Cardiac fibroblast (primary cell): ENCODE measurements at regions not wholly inside any gene's neighbourhood (a gene's known extent, or its start where the extent isn't known, plus 50 kb on each side); places are given as distances from the start of the nearest gene placed in this dataset.

ENCODE experiments used
- DNase-seq, 2 donors: peaks; one replicate each; pipeline versions ENCODE4 v3.0.0 to v3.0.0-alpha.2; 2010; ENCODE audit warnings: low read depth in 2 of 2
- H3K4me3 ChIP-seq, 2 donors: replicated peaks in 1 of 2; 1 replicate in 1 of 2; 2 replicates in 1 of 2; pipeline ENCODE4 v1.5.1; 2011; ENCODE audit warnings: low read depth in 2 of 2, low read length in 2 of 2, mild to moderate bottlenecking in 2 of 2, moderate library complexity in 1 of 2
- TF ChIP-seq, protein P1 (sequence below): IDR thresholded peaks from one replicate; pipeline ENCODE4 v1.5.1; 2011; ENCODE audit warnings: low read depth, mild to moderate bottlenecking, low read length, inconsistent platforms

DNA sequence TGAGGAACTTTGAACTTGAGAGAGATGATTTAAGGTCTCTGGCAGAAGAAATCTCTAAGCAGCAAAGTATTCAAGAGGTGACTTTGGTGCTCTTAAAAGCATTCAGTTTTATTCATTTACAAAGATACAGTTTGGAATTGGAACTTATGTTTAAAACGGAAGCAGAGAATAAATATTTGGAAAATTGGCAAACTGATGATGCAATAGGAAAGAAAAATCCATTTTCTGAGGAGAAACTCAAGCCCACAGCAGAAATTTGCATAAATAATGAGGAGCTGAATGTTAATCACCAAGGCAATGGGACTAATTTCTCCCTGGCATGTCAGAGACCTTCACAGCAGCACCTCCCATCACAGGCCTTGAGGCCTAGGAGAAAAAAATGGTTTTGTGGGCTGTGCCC lies 1022.5 kb upstream of the CHAC2 start:
- TF ChIP-seq, protein P1, sequence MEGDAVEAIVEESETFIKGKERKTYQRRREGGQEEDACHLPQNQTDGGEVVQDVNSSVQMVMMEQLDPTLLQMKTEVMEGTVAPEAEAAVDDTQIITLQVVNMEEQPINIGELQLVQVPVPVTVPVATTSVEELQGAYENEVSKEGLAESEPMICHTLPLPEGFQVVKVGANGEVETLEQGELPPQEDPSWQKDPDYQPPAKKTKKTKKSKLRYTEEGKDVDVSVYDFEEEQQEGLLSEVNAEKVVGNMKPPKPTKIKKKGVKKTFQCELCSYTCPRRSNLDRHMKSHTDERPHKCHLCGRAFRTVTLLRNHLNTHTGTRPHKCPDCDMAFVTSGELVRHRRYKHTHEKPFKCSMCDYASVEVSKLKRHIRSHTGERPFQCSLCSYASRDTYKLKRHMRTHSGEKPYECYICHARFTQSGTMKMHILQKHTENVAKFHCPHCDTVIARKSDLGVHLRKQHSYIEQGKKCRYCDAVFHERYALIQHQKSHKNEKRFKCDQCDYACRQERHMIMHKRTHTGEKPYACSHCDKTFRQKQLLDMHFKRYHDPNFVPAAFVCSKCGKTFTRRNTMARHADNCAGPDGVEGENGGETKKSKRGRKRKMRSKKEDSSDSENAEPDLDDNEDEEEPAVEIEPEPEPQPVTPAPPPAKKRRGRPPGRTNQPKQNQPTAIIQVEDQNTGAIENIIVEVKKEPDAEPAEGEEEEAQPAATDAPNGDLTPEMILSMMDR: no peak
- no peak overlapping the region for H3K4me3 ChIP-seq
- no peak for DNase-seq

DNA sequence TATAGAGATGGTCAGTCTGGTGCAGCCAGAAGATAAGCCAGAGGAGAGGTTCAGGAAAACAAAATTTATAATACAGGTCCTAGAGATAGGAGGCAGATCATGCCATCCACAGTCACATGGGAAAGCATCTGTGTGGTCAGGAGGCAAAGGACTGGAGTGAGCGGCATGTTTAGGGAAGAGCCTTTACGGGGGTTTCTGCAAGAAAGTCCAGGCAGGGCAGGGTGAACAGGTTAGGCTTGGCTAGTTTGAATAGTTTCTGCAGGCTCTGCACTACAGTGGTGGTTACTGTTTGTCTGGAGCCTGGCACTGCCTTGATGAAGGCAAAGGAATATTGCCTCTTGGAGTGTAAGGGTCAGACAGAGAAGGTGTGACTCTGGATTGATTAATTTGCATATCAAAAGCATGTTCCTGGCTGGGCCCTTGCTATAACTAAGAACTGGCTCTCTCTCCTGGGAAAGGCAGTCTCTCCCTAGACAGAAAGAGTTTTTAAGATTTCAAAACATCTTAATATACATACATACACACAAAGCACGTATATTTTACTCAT lies 1034.7 kb upstream of the CHAC2 start:
- DNase-seq: no peak
- TF ChIP-seq, protein P1: no peak
- H3K4me3 ChIP-seq: no peak overlapping the region

DNA sequence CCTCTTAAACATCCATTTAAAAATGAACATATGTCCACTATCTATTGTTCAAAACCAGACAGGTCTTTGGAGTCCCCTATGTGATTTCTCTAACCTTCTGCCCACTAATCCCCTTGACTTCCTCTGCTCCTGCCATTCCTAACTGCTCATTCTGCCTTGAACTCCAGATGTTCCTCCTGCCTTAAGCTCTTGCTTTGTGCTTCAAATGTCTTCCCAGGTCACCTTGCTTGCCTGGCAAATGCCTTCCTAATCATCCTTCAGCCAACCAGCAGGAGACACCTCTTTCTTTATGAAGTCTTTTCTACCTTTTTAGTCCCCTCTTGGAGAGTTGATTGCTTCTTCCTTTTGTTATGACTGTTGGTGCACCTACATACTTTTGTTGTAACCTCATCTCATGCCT lies 1043.0 kb upstream of the CHAC2 start:
- H3K4me3 ChIP-seq: no peak overlapping the region
- TF ChIP-seq, protein P1: no peak

DNA sequence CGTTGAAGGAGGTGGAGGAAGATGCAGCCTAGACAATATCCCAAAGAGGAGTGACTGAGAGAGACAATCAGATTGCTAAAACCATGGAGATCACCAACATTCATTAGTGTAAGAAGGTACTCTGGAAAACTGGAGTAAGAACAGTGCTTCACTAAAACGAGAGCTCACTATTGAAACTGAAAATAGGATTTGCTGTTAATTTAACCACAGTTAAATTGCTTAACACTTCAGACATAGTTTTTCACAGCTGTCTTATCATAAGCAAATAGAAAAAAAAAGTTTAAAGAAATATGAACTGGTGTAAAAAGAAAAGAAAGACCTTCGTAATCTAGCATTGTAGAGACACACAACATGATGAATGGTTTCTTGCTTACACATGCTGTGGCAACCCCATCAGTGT lies 1049.8 kb upstream of the CHAC2 start:
- DNase-seq: no peak
- TF ChIP-seq, protein P1: no peak

More for the DNA sequence above, 1043.0 kb upstream of the CHAC2 start:
- DNase-seq: no peak

DNA sequence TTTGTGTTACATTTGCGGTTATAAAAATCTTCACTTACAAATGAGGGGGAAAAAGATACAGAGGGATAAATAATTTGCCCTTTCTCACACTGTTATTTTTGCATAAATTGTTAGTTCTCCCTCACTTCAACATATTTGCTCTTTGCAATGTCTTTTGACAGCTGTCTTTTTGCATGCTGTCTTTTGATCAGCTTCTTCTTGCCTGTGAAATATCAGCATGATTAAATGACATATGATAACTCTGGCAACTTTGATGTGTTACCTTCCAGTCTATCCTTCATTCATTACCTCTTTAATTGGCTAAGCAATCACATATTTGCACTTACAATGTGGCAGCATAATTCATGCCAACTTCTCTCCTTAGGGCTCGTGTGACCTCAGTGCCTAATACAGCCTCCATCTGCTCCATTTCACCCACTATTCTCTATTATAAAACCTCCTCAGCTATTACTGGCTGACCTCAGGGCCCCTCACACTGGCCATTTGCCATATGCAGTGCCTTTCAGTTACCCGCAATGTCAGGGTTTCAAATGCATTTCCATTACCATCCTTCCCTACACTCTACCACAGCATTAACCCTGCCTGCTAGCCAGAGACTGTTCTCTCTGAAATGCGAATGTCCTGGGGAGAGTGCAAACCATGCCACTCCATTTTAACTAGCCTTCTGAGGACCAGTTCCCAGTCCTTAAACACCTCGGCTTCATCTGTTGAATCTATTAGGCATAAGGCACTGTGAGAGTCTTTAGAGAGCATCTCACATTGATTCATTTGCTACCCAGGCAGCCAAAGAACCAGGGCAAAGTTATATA lies 1056.6 kb upstream of the CHAC2 start:
- TF ChIP-seq, protein P1: no peak
- DNase-seq: no peak
- no peak overlapping the region for H3K4me3 ChIP-seq

More for the DNA sequence above, 1049.8 kb upstream of the CHAC2 start:
- no peak overlapping the region for H3K4me3 ChIP-seq

DNA sequence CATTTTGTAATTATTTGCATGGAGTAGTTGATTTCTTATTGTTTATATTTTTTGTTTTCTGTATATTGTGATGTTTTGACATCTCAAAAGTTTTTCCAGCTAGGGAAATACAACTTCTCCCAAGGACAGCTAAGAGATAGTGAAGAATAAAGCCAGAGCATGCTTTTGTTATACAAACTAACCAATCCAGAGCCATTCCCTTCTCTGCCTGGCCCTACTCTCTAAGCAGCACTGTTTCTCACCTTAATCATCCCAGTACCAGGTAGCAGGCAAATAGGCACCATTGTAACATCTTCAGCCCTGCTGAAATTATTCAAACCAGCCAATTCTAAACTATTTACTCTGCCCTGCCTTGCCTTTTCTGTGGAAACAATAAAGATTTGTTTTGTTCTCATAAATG lies 1063.4 kb upstream of the CHAC2 start:
- DNase-seq: no peak
- no peak overlapping the region for H3K4me3 ChIP-seq

More for the DNA sequence above, 1063.4 kb upstream of the CHAC2 start:
- TF ChIP-seq, protein P1: no peak
